GM12865 (cell line): ENCODE measurements at regions not wholly inside any gene's neighbourhood (a gene's known extent, or its start where the extent isn't known, plus 50 kb on each side); places are given as distances from the start of the nearest gene placed in this dataset.
"Not testable (repeated sequence)": the region's sequence is repeated elsewhere in the genome, so short reads cannot be mapped to it uniquely, and the experiment has no call there.

Source experiments
- DNase-seq: peaks from one replicate; pipeline ENCODE4 v3.0.0; 2010; ENCODE audit warnings: low read depth
- H3K4me3 ChIP-seq: 2 replicates; pipeline ENCODE4 v1.5.1; 2011; ENCODE audit warnings: mild to moderate bottlenecking, low read depth, low read length, control low read depth
- CTCF ChIP-seq: IDR thresholded peaks from 2 replicates; pipeline ENCODE4 v1.5.1; 2011; ENCODE audit warnings: low read length, control low read depth, low read depth, inconsistent platforms; ENCODE audit not compliant: insufficient read depth; ENCODE audit errors: missing control alignments

- DNase-seq = no peak
- no peak for TF ChIP-seq CTCF
Measured at GRCh38 chr5:130397132-130397531, 492.9 kb downstream of the CHSY3 start.

GRCh38 chr5:130391727-130392264, 487.5 kb downstream of the CHSY3 start:
- H3K4me3 ChIP-seq, DNase-seq: not testable (repeated sequence)

More at GRCh38 chr5:130397132-130397531, 492.9 kb downstream of the CHSY3 start:
- no peak overlapping the region for H3K4me3 ChIP-seq

- TF ChIP-seq CTCF = no peak
- DNase-seq = no peak
- no peak overlapping the region for H3K4me3 ChIP-seq
Measured at GRCh38 chr5:130386155-130386554, 481.9 kb downstream of the CHSY3 start.

- no peak overlapping the region for H3K4me3 ChIP-seq
- no peak for DNase-seq
- no peak for TF ChIP-seq CTCF
Measured at GRCh38 chr5:130385656-130386055, 481.4 kb downstream of the CHSY3 start.

GRCh38 chr5:130365956-130366355, 461.7 kb downstream of the CHSY3 start:
- no peak overlapping the region for H3K4me3 ChIP-seq
- TF ChIP-seq CTCF = no peak
- no peak for DNase-seq

- DNase-seq = no peak
- TF ChIP-seq CTCF = no peak
- H3K4me3 ChIP-seq = no peak overlapping the region
Measured at GRCh38 chr5:130350131-130350530, 445.9 kb downstream of the CHSY3 start.

- TF ChIP-seq CTCF = no peak
- no peak for DNase-seq
- no peak overlapping the region for H3K4me3 ChIP-seq
Measured at GRCh38 chr5:130337179-130337888, 433.1 kb downstream of the CHSY3 start.
